GM12891 (cell line): ENCODE measurements at regions not wholly inside any gene's neighbourhood (a gene's known extent, or its start where the extent isn't known, plus 50 kb on each side); places are given as distances from the start of the nearest gene placed in this dataset.

Source experiments
- POLR2A ChIP-seq: IDR thresholded peaks from 2 replicates; pipeline ENCODE4 v1.6.1; 2011; ENCODE audit warnings: low read depth, low read length, control low read depth
- POLR2AphosphoS5 ChIP-seq: IDR thresholded peaks from 2 replicates; pipeline ENCODE4 v1.6.1; 2011; ENCODE audit warnings: low read depth, low read length, control low read depth
- SPI1 ChIP-seq: IDR thresholded peaks from 2 replicates; pipeline ENCODE4 v1.6.1; 2011; ENCODE audit warnings: low read depth, low read length, control low read depth

DNA sequence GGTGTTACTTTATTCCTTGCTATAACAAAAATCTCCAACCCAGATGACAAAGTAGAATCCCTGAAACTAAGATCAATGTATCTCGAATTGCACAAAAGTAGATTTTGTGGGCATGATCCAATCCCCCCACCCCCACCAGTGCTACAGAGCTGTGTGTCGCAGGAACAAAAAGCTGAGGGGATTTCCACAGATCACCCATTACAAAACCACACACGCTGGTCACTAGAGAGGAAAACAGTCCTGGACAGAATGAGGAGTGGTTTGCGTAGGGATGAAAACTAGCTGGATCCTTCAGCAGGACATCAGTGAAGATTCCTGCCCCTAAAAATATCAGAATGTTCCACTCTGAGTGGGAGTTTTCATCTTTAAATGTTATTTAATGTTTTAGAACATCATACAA lies 165.3 kb upstream of the STK17B start:
- TF ChIP-seq SPI1 (no peak), POLR2A (no peak), POLR2AphosphoS5 (no peak)
